ENCODE measurements at regions not wholly inside any gene's neighbourhood (a gene's known extent, or its start where the extent isn't known, plus 50 kb on each side); places are given as distances from the start of the nearest gene placed in this dataset.
"Not testable (repeated sequence)": the region's sequence is repeated elsewhere in the genome, so short reads cannot be mapped to it uniquely, and the experiment has no call there.

- DNase-seq, result no peak
Measured at GRCh38 chr1:232441036-232441411, 188.9 kb downstream of the SIPA1L2 start.

- no peak for DNase-seq
Measured at GRCh38 chr1:232440325-232441035, 189.5 kb downstream of the SIPA1L2 start.

- no peak for DNase-seq
Measured at GRCh38 chr1:232439011-232439410, 190.9 kb downstream of the SIPA1L2 start.

GRCh38 chr1:232438476-232438875 lies 191.5 kb downstream of the SIPA1L2 start:
- DNase-seq, result no peak

GRCh38 chr1:232437510-232437909 lies 192.4 kb downstream of the SIPA1L2 start:
- no peak for DNase-seq

- peak; percentile 68 for DNase-seq
Measured at GRCh38 chr1:232435729-232436128, 194.2 kb downstream of the SIPA1L2 start.

- DNase-seq, result no peak
Measured at GRCh38 chr1:232432313-232432712, 197.6 kb downstream of the SIPA1L2 start.

- no peak for DNase-seq
Measured at GRCh38 chr1:232431748-232432147, 198.2 kb downstream of the SIPA1L2 start.

GRCh38 chr1:232431326-232431725 lies 198.6 kb downstream of the SIPA1L2 start:
- DNase-seq, result no peak

GRCh38 chr1:232430467-232430866 lies 199.5 kb downstream of the SIPA1L2 start:
- DNase-seq, result no peak

- DNase-seq, result peak; percentile 36
Measured at GRCh38 chr1:232428786-232429530, 201.0 kb downstream of the SIPA1L2 start.

- no peak for DNase-seq
Measured at GRCh38 chr1:232428036-232428645, 201.8 kb downstream of the SIPA1L2 start.

- DNase-seq, result peak; percentile 12
Measured at GRCh38 chr1:232426801-232427200, 203.1 kb downstream of the SIPA1L2 start.

GRCh38 chr1:232425421-232425820 lies 204.5 kb downstream of the SIPA1L2 start:
- no peak for DNase-seq

GRCh38 chr1:232423591-232423990 lies 206.3 kb downstream of the SIPA1L2 start:
- DNase-seq, result no peak

- DNase-seq, result no peak
Measured at GRCh38 chr1:232422898-232423297, 207.0 kb downstream of the SIPA1L2 start.

GRCh38 chr1:232422098-232422497 lies 207.8 kb downstream of the SIPA1L2 start:
- peak; percentile 18 for DNase-seq

GRCh38 chr1:232421143-232421796 lies 208.7 kb downstream of the SIPA1L2 start:
- DNase-seq, result no peak

- no peak for DNase-seq
Measured at GRCh38 chr1:232417636-232418248, 212.2 kb downstream of the SIPA1L2 start.

GRCh38 chr1:232416026-232416568 lies 213.8 kb downstream of the SIPA1L2 start:
- no peak for DNase-seq

- DNase-seq, result not testable (repeated sequence)
Measured at GRCh38 chr1:232415481-232415880, 214.5 kb downstream of the SIPA1L2 start.

- no peak for DNase-seq
Measured at GRCh38 chr1:232414100-232414499, 215.8 kb downstream of the SIPA1L2 start.

- DNase-seq, result no peak
Measured at GRCh38 chr1:232413674-232414073, 216.3 kb downstream of the SIPA1L2 start.

All from fibroblast of upper back skin (primary cell).